Neuronal stem cell (in vitro differentiated cells): ENCODE measurements at regions not wholly inside any gene's neighbourhood (a gene's known extent, or its start where the extent isn't known, plus 50 kb on each side); places are given as distances from the start of the nearest gene placed in this dataset.
A peak's percentile ranks its signal among the peaks of the same experiment; 100 is the strongest.

Source experiments
- DNase-seq: peaks from one replicate; pipeline ENCODE4 v3.0.0-alpha.2; 2013; ENCODE audit warnings: low spot score
- H2AFZ ChIP-seq: one replicate; pipeline ENCODE4 v1.6.1; 2013; ENCODE audit warnings: mild to moderate bottlenecking, low read length, inconsistent platforms
- H2AK5ac ChIP-seq: 2 replicates; pipeline ENCODE4 v1.6.1; 2013; ENCODE audit warnings: low read depth, mild to moderate bottlenecking, inconsistent platforms, low read length, moderate library complexity, mixed read lengths
- H2BK120ac ChIP-seq: 2 replicates; pipeline ENCODE4 v1.6.1; 2013; ENCODE audit warnings: low read depth, mild to moderate bottlenecking, inconsistent platforms, low read length, moderate library complexity, mixed read lengths
- H2BK12ac ChIP-seq: one replicate; pipeline ENCODE4 v1.6.1; 2013; ENCODE audit warnings: low read length, inconsistent platforms
- H2BK15ac ChIP-seq: 2 replicates; pipeline ENCODE4 v1.6.1; 2013; ENCODE audit warnings: mild to moderate bottlenecking, low read length, inconsistent platforms, mixed read lengths
- H2BK5ac ChIP-seq: one replicate; pipeline ENCODE4 v1.6.1; 2013; ENCODE audit warnings: inconsistent platforms, mild to moderate bottlenecking, low read length, moderate library complexity
- H3K14ac ChIP-seq: one replicate; pipeline ENCODE4 v1.6.1; 2013; ENCODE audit warnings: low read length, inconsistent platforms
- H3K18ac ChIP-seq: 2 replicates; pipeline ENCODE4 v1.6.1; 2013; ENCODE audit warnings: low read length, inconsistent platforms
- H3K23ac ChIP-seq: 2 replicates; pipeline ENCODE4 v1.6.1; 2013; ENCODE audit warnings: low read depth, mild to moderate bottlenecking, mixed read lengths, low read length, inconsistent platforms; ENCODE audit not compliant: poor library complexity
- H3K27ac ChIP-seq: replicated peaks from 3 replicates; pipeline ENCODE4 v1.5.1; 2013; ENCODE audit warnings: low read length, inconsistent platforms
- H3K27me3 ChIP-seq, 3 experiments: 2 replicates each; pipeline ENCODE4 v1.6.1; 2013; ENCODE audit warnings: low read length in 3 of 3, mild to moderate bottlenecking in 2 of 3, inconsistent platforms in 1 of 3, low read depth in 1 of 3, mixed read lengths in 1 of 3, moderate library complexity in 1 of 3; ENCODE audit not compliant: control insufficient read depth in 3 of 3, insufficient read depth in 3 of 3
- H3K36me3 ChIP-seq, 2 donors: replicated peaks in 1 of 2; 2 replicates each; pipeline ENCODE4 v1.6.1; 2013; ENCODE audit warnings: low read length in 2 of 2; ENCODE audit not compliant: control insufficient read depth in 2 of 2, insufficient read depth in 2 of 2
- H3K4ac ChIP-seq: 2 replicates; pipeline ENCODE4 v1.6.1; 2013; ENCODE audit warnings: inconsistent platforms, mild to moderate bottlenecking, low read length, moderate library complexity
- H3K4me1 ChIP-seq, 2 donors: 1 replicate in 1 of 2; 2 replicates in 1 of 2; pipeline ENCODE4 v1.6.1; 2013; ENCODE audit warnings: low read length in 2 of 2, low read depth in 1 of 2; ENCODE audit not compliant: control insufficient read depth in 2 of 2, insufficient read depth in 1 of 2
- H3K4me2 ChIP-seq: one replicate; pipeline ENCODE4 v1.6.1; 2013; ENCODE audit warnings: mild to moderate bottlenecking, low read length, inconsistent platforms; ENCODE audit not compliant: insufficient read depth, poor library complexity, severe bottlenecking
- H3K4me3 ChIP-seq, 2 donors: 2 replicates each; pipeline ENCODE4 v1.5.1; 2013; ENCODE audit warnings: low read length in 2 of 2, mild to moderate bottlenecking in 2 of 2, inconsistent platforms in 1 of 2, moderate library complexity in 1 of 2
- H3K79me1 ChIP-seq: one replicate; pipeline ENCODE4 v1.6.1; 2013; ENCODE audit warnings: low read depth, mild to moderate bottlenecking, inconsistent platforms, low read length, moderate library complexity
- H3K9ac ChIP-seq: one replicate; pipeline ENCODE4 v1.6.1; 2013; ENCODE audit warnings: mild to moderate bottlenecking, low read depth, low read length, inconsistent platforms; ENCODE audit not compliant: poor library complexity
- H3K9me3 ChIP-seq, 2 donors: replicated peaks in 1 of 2; 2 replicates each; pipeline versions ENCODE3 to v1.6.1; 2013; ENCODE audit warnings: low read length in 2 of 2, mild to moderate bottlenecking in 2 of 2, inconsistent platforms in 1 of 2, low read depth in 1 of 2, mixed read lengths in 1 of 2, moderate library complexity in 1 of 2; ENCODE audit not compliant: control insufficient read depth in 2 of 2, insufficient read depth in 1 of 2
- H4K8ac ChIP-seq: one replicate; pipeline ENCODE4 v1.6.1; 2013; ENCODE audit warnings: low read depth, mild to moderate bottlenecking, inconsistent platforms, low read length, moderate library complexity
- H4K91ac ChIP-seq: one replicate; pipeline ENCODE4 v1.6.1; 2013; ENCODE audit warnings: low read length, low read depth, mild to moderate bottlenecking, inconsistent platforms; ENCODE audit not compliant: poor library complexity
- WGBS, 2 donors: extraction: QIAGEN DNeasy Blood & Tissue Kit; methylation state at CpG; one replicate each; pipeline ENCODE4 v1.1.7; 2013; ENCODE audit warnings: missing lambda C conversion rate in 2 of 2, mixed read lengths in 1 of 2; ENCODE audit not compliant: insufficient read length in 2 of 2, insufficient replicate concordance in 1 of 2; ENCODE audit errors: extremely low coverage in 2 of 2; 5-methylcytosine and 5-hydroxymethylcytosine counted together

GRCh38 chr5:5951953-5952352 is 426.4 kb downstream of the MED10 start:
- Histone ChIP-seq H3K9me3 (peaks cover 0 to 3% of the 10 kb centered on the region in 2 donors), H3K4ac (no peak overlapping the region), H3K4me3 (no peak overlapping the region), H3K14ac (no peak overlapping the region), H2AFZ (no peak overlapping the region), H3K9ac (no peak overlapping the region), H2BK15ac (no peak overlapping the region), H3K4me2 (no peak overlapping the region), H4K8ac (no peak overlapping the region), H3K4me1 (no peaks in the 10 kb centered on the region), H3K23ac (no peak overlapping the region), H2BK12ac (no peak overlapping the region), H4K91ac (no peak overlapping the region), H3K18ac (no peak overlapping the region), H2BK120ac (no peak overlapping the region), H3K27ac (no peak overlapping the region), H2AK5ac (no peak overlapping the region), H2BK5ac (no peak overlapping the region), H3K79me1 (no peaks in the 10 kb centered on the region), H3K36me3 (no peaks in the 10 kb centered on the region), H3K27me3 (no peaks in the 10 kb centered on the region)
- no peak for DNase-seq
- WGBS, 2 donors = no CpG with 5 or more reads among the region's 3 CpGs

GRCh38 chr5:5950658-5951057 is 427.7 kb downstream of the MED10 start:
- Histone ChIP-seq H2BK12ac (no peak overlapping the region), H2AK5ac (no peak overlapping the region), H4K8ac (no peak overlapping the region)

GRCh38 chr5:5941486-5941885 is 436.9 kb downstream of the MED10 start:
- Histone ChIP-seq H4K8ac (no peak overlapping the region), H3K36me3 (no peaks in the 10 kb centered on the region), H2AFZ (no peak overlapping the region), H3K18ac (no peak overlapping the region), H2BK15ac (no peak overlapping the region), H3K4me2 (no peak overlapping the region), H4K91ac (no peak overlapping the region), H3K4me3 (peak overlapping the region in 1 of 2 donors; percentile 59), H3K4me1 (no peaks in the 10 kb centered on the region), H3K27ac (no peak overlapping the region), H3K79me1 (no peaks in the 10 kb centered on the region), H2BK120ac (no peak overlapping the region), H2BK5ac (no peak overlapping the region), H3K4ac (no peak overlapping the region), H2BK12ac (no peak overlapping the region), H3K9me3 (no peaks in the 10 kb centered on the region), H2AK5ac (no peak overlapping the region), H3K9ac (no peak overlapping the region), H3K14ac (no peak overlapping the region), H3K23ac (no peak overlapping the region), H3K27me3 (no peaks in the 10 kb centered on the region)
- no peak for DNase-seq
- no CpG with 5 or more reads among the region's 5 CpGs for WGBS, 2 donors

More at GRCh38 chr5:5950658-5951057, 427.7 kb downstream of the MED10 start:
- H3K27ac ChIP-seq = no peak overlapping the region
- no peak for DNase-seq
- H3K14ac ChIP-seq = no peak overlapping the region
- H3K27me3 ChIP-seq = no peaks in the 10 kb centered on the region
- H2BK5ac ChIP-seq = no peak overlapping the region
- H3K4me3 ChIP-seq = no peak overlapping the region
- no peak overlapping the region for H3K4ac ChIP-seq
- no peak overlapping the region for H2BK120ac ChIP-seq
- H2AFZ ChIP-seq = no peak overlapping the region
- H4K91ac ChIP-seq = no peak overlapping the region
- no peak overlapping the region for H3K4me2 ChIP-seq
- H3K18ac ChIP-seq = no peak overlapping the region
- H2BK15ac ChIP-seq = no peak overlapping the region
- H3K36me3 ChIP-seq = no peaks in the 10 kb centered on the region
- H3K79me1 ChIP-seq = no peaks in the 10 kb centered on the region
- WGBS, 2 donors = no CpG with 5 or more reads among the region's 5 CpGs
- H3K4me1 ChIP-seq = no peaks in the 10 kb centered on the region
- no peak overlapping the region for H3K9ac ChIP-seq
- H3K9me3 ChIP-seq = no peaks in the 10 kb centered on the region
- no peak overlapping the region for H3K23ac ChIP-seq

DNA sequence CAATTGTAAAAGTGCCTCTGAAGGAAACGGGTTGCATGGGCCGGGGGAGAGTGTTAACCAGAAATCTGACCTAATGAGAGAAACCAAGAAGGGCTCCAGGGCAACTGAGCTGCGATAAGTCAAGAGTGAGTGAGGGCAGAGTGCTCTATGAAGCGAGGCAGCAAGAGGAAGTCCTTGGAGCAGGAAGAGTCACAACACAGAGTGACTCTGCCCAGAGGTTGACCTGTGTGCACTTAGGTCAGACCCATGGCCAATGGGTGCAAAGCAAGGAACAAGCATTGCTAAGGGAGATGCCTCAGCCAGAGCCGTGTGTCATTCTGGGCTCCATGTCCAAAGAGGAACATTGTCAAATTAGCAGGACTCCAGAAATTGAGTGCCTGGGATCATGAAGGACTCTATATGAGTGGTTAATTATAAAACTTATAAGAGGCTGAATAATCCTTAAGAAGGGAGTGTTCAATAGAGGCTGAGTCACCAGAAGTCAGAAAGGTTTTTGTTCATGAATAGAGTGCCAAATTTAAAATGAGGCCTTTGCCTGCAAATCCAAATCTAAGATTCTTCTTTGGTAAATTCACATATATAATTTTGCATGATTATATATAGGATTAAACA is 438.5 kb downstream of the MED10 start:
- Histone ChIP-seq H3K18ac (no peak overlapping the region), H3K27ac (no peak overlapping the region)

More for the DNA sequence above, 438.5 kb downstream of the MED10 start:
- Histone ChIP-seq H2AK5ac (no peak overlapping the region), H2AFZ (no peak overlapping the region), H3K27me3 (no peaks in the 10 kb centered on the region), H4K91ac (no peak overlapping the region), H3K4ac (no peak overlapping the region), H3K4me1 (no peaks in the 10 kb centered on the region), H2BK15ac (no peak overlapping the region), H2BK5ac (no peak overlapping the region), H3K14ac (no peak overlapping the region), H2BK120ac (no peak overlapping the region), H3K36me3 (no peaks in the 10 kb centered on the region), H3K79me1 (no peaks in the 10 kb centered on the region), H4K8ac (no peak overlapping the region), H3K9me3 (no peaks in the 10 kb centered on the region), H3K4me3 (no peak overlapping the region), H3K4me2 (no peak overlapping the region), H3K9ac (no peak overlapping the region), H2BK12ac (no peak overlapping the region), H3K23ac (no peak overlapping the region)
- no peak for DNase-seq
- WGBS, 2 donors = no CpG with 5 or more reads among the region's 5 CpGs
